ENCODE measurements at regions not wholly inside any gene's neighbourhood (a gene's known extent, or its start where the extent isn't known, plus 50 kb on each side); places are given as distances from the start of the nearest gene placed in this dataset.

DNA sequence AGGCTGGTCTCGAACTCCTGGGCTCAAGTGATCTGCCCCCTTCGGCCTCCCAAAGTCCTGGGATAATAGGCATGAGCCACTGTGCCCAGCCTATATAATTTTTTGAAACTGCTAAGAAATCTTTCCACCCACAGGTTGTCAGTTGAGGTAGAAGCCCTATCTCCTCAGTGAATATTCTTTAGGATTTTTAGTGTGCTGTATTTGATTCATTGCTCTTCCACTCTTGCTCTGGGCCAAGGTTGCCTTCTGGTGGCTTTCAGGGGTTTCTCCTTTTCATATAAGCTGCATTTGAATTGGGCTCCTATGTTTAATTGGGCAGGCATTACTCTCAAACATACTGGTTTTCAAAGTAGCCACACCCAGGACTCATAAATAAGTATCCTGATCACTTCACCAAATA is 931.2 kb downstream of the GATA3 start:
- H3K36me3 Mint-ChIP-seq (ENCODE audit: low read depth), result no peaks in the 10 kb centered on the region
- no peak overlapping the region for H3K27ac Mint-ChIP-seq

DNA sequence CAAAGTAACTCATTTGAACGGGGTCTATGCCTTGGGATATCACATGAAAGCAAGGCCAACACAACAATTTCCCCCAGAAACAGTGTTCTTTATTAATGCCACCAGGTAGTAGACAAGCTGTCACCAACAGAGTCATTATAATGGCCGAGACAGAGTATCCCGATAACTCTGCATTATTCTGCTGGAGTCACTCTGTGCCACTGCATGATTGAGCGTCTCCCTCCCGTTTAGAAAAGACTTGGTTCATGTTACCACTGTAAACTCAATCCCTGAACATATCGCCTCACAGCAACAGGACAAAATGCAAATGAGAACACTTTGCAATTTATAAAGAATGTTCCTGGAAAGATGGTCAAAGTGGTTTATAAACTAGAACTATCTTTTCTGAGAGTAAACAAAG is 932.5 kb downstream of the GATA3 start:
- no peak overlapping the region for H3K27ac Mint-ChIP-seq

More for the DNA sequence above, 931.2 kb downstream of the GATA3 start:
- no peaks in the 10 kb centered on the region for H3K27me3 Mint-ChIP-seq
- no peak overlapping the region for H3K4me3 Mint-ChIP-seq
- no peaks in the 10 kb centered on the region for H3K9me3 Mint-ChIP-seq
- no peaks in the 10 kb centered on the region for H3K4me1 Mint-ChIP-seq (ENCODE audit: low read depth)
- intact Hi-C loops (cut with micrococcal nuclease), result no loop called here

DNA sequence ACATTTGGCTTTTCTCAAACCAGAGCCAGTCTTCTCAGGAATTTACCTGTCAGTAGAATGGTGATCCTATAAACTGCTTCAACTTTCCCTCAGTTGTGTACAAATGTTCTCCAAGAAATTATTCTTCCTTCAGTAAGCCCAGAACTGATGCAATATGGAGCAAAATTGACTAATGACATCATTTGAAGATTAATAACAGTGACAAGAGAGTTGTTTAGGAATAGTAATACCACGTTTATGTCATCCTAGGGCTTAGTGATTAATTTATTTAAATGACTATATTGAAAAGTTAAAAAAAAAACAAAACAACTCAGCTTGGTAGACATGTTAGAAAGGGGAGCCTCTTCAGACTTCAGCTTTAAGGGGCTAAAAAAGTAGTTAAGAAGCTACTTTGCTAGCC is 933.2 kb downstream of the GATA3 start:
- no peaks in the 10 kb centered on the region for H3K36me3 Mint-ChIP-seq (ENCODE audit: low read depth)
- no peaks in the 10 kb centered on the region for H3K27me3 Mint-ChIP-seq
- intact Hi-C loops (cut with micrococcal nuclease), result no loop called here
- H3K4me1 Mint-ChIP-seq (ENCODE audit: low read depth), result no peaks in the 10 kb centered on the region
- H3K4me3 Mint-ChIP-seq, result no peak overlapping the region
- no peaks in the 10 kb centered on the region for H3K9me3 Mint-ChIP-seq
- H3K27ac Mint-ChIP-seq, result no peak overlapping the region

More for the DNA sequence above, 932.5 kb downstream of the GATA3 start:
- Mint-ChIP-seq H3K9me3 (no peaks in the 10 kb centered on the region), H3K4me1 (ENCODE audit: low read depth) (no peaks in the 10 kb centered on the region), H3K36me3 (ENCODE audit: low read depth) (no peaks in the 10 kb centered on the region), H3K4me3 (no peak overlapping the region), H3K27me3 (no peaks in the 10 kb centered on the region)
- intact Hi-C loops (cut with micrococcal nuclease), result no loop called here

DNA sequence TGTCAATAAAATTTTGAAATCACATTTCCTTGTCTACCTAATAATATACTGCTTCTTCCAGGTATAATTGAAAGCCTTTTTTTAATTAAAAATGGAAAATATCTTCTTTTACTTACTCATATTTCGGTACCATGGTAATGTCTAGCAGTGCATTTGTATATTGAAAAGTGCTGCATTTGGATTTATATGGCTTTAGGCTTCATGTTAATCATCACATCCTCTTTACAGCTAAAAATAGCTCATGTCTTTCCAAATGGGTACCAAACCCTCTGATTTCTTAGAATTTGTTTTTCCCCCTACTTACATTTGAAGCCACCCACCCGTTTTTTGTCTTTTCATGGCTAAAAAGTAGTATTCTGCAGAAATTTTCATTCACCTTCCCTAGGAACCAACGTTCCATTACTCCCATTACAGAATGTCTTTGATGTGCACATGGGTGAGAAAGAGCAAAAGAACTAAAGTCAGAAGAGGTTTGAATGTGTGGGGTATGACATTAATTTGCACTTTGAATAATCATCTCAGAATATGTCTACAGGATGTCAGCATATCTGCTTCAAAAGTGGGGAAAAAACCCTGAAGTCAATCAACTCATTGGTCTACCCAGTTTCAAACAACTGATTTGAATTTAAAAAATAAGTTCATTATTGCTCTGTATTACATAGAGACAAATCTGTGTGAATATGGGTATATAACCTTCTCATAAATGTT is 935.9 kb downstream of the GATA3 start:
- Mint-ChIP-seq H3K4me1 (ENCODE audit: low read depth) (no peaks in the 10 kb centered on the region), H3K27me3 (no peaks in the 10 kb centered on the region), H3K9me3 (peaks cover 6% of the 10 kb centered on the region), H3K4me3 (no peak overlapping the region), H3K27ac (no peak overlapping the region), H3K36me3 (ENCODE audit: low read depth) (no peaks in the 10 kb centered on the region)
- intact Hi-C loops (cut with micrococcal nuclease), result no loop called here

DNA sequence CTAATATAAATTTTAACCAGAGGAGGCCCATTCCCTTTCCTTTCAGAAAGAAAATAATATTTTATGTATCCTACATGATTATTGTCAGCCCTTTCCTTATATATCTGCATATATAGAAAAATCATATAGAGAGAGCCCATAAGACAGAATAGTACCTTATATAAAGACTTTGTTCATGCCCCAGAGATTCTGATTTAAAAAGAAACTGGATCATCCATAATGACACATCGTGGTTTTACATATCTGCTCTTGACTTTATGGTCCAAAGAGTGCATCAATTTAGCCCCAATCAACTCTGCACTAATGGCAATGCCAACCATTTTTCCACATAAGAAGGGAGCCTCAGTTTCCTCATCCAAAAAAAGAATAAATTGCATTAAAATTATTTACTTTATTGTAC is 937.5 kb downstream of the GATA3 start:
- intact Hi-C loops (cut with micrococcal nuclease), result no loop called here
- no peak overlapping the region for H3K4me3 Mint-ChIP-seq
- no peak overlapping the region for H3K27ac Mint-ChIP-seq
- no peaks in the 10 kb centered on the region for H3K27me3 Mint-ChIP-seq
- H3K9me3 Mint-ChIP-seq, result peaks cover 6% of the 10 kb centered on the region
- H3K36me3 Mint-ChIP-seq (ENCODE audit: low read depth), result no peaks in the 10 kb centered on the region
- H3K4me1 Mint-ChIP-seq (ENCODE audit: low read depth), result no peaks in the 10 kb centered on the region

DNA sequence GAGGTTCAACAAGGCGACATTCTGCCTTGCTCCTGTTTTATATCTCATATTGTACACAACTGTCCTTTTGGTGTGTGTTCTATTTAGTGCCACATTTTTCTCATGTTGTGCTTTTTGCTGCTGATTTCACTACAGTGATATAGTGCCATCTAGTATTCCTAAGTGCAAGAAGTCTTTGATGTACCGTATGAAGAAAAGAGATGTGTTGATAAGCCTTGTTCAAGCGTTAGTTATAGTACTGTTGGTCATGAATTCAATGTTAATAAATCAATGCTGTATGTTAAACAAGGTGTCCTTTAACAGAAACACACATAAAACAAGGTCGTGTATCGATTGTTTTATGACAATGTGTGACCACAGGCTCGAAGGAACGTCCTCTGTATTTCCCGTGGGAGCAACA is 939.4 kb downstream of the GATA3 start:
- Mint-ChIP-seq H3K4me3 (no peak overlapping the region), H3K4me1 (ENCODE audit: low read depth) (no peaks in the 10 kb centered on the region), H3K27ac (no peak overlapping the region), H3K27me3 (no peaks in the 10 kb centered on the region), H3K9me3 (peaks cover 6% of the 10 kb centered on the region), H3K36me3 (ENCODE audit: low read depth) (no peaks in the 10 kb centered on the region)
- intact Hi-C loops (cut with micrococcal nuclease), result no loop called here

DNA sequence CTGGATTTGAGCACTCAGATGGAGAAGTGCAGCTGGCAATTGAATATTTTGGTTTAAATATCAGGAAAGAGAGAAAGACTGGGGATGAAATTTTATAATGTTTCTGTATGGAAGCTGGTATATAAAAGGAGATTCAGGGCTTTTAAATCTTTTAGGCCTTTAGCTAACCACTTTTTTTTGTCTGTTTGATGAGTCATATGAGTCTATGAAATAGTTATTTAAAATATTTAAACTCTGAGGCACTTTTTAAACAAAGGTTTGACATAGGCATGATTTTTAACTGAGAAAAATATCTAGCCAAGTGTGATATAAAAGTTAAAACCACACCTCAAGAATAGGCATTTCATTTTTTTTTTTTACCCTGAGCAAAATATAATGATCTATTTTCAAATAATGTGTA is 944.3 kb downstream of the GATA3 start:
- Mint-ChIP-seq H3K27me3 (no peaks in the 10 kb centered on the region), H3K9me3 (peaks cover 6% of the 10 kb centered on the region), H3K4me3 (no peak overlapping the region), H3K36me3 (ENCODE audit: low read depth) (no peaks in the 10 kb centered on the region), H3K27ac (no peak overlapping the region), H3K4me1 (ENCODE audit: low read depth) (no peaks in the 10 kb centered on the region)
- intact Hi-C loops (cut with micrococcal nuclease), result no loop called here

DNA sequence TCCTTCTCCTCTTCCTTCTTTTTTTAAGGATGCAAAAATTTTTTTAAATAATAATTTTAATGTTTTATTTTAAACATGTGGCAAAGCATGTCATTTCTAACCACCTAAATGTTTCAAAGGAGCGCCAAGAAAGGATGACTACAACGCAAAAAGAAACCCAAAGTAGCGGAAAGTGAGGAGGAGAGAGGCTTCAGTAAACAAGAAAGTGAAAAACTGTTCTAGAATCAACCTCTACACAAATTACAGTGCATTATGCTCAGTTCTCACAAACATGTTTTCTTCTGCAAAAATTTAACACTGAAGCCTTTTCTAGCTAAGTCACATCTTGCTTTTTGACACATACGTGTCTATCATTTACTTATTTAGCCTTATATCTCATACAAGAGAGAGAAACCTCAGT is 948.6 kb downstream of the GATA3 start:
- no peaks in the 10 kb centered on the region for H3K9me3 Mint-ChIP-seq
- intact Hi-C loops (cut with micrococcal nuclease), result no loop called here
- no peak overlapping the region for H3K27ac Mint-ChIP-seq
- peaks cover 7% of the 10 kb centered on the region for H3K4me1 Mint-ChIP-seq (ENCODE audit: low read depth)
- H3K27me3 Mint-ChIP-seq, result no peaks in the 10 kb centered on the region
- no peaks in the 10 kb centered on the region for H3K36me3 Mint-ChIP-seq (ENCODE audit: low read depth)
- H3K4me3 Mint-ChIP-seq, result no peak overlapping the region

DNA sequence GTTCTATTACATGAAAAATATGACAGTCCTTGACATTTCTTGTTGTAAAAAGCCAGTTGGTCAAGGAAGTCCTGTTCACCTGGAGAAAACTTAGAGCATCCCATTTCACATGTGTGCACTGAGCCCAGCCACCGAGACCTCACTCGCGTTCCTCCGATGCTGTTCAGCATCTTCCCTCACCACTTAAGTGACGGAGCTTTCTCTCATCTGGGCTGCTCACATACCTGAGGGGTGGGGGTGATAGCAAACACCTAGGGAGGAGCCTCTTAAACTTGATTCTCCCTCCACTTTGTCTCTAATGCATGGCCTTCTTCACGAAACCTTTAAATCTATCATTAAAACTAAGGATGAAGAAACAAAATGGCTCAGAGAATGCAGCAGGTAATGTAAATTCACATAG is 950.2 kb downstream of the GATA3 start:
- Mint-ChIP-seq H3K9me3 (no peaks in the 10 kb centered on the region), H3K36me3 (ENCODE audit: low read depth) (no peaks in the 10 kb centered on the region), H3K4me3 (no peak overlapping the region), H3K27ac (no peak overlapping the region), H3K4me1 (ENCODE audit: low read depth) (peaks cover 7% of the 10 kb centered on the region), H3K27me3 (no peaks in the 10 kb centered on the region)
- intact Hi-C loops (cut with micrococcal nuclease), result no loop called here

DNA sequence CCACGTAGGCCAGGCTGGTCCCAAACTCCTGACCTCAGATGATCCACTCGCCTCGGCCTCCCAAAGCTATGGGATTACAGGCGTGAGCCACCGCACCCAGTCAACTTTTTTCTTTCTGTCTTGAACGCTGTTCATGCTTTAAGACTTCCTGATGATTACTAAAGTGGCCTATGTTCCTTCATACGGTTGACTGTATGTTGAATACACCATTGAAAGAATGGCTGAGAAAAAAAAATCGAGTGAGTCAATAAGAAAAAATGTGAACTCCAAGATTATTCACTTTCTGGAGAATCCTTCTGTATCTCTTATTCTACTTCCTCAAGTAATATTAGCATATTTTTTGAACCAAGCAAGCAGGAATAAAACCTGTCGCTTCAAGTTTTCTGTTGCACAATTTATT is 955.0 kb downstream of the GATA3 start:
- intact Hi-C loops (cut with micrococcal nuclease), result no loop called here
- Mint-ChIP-seq H3K9me3 (no peaks in the 10 kb centered on the region), H3K36me3 (ENCODE audit: low read depth) (no peaks in the 10 kb centered on the region), H3K27ac (no peak overlapping the region), H3K27me3 (no peaks in the 10 kb centered on the region), H3K4me3 (no peak overlapping the region), H3K4me1 (ENCODE audit: low read depth) (peaks cover 7% of the 10 kb centered on the region)

DNA sequence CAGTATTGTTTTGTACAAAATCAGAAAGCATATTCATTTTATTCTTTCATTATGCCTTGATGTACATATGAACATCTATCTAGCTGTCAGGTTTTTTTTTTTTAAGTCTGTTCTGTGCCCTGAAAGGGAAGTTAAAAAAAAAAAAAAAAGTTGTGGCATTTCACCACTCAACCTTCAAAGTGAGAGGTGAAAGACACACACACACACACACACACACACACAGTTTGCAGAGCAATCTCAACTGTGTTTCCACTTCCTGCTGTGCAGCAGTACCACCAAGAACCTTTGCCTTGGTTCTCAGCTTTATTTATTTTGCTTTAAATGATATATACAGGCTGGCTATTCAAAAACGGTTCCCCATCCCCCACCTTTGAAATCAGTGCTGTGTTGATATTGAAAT is 955.6 kb downstream of the GATA3 start:
- intact Hi-C loops (cut with micrococcal nuclease), result no loop called here
- Mint-ChIP-seq H3K27ac (no peak overlapping the region), H3K9me3 (no peaks in the 10 kb centered on the region), H3K4me3 (no peak overlapping the region), H3K27me3 (no peaks in the 10 kb centered on the region), H3K36me3 (ENCODE audit: low read depth) (no peaks in the 10 kb centered on the region), H3K4me1 (ENCODE audit: low read depth) (peaks cover 6% of the 10 kb centered on the region)

DNA sequence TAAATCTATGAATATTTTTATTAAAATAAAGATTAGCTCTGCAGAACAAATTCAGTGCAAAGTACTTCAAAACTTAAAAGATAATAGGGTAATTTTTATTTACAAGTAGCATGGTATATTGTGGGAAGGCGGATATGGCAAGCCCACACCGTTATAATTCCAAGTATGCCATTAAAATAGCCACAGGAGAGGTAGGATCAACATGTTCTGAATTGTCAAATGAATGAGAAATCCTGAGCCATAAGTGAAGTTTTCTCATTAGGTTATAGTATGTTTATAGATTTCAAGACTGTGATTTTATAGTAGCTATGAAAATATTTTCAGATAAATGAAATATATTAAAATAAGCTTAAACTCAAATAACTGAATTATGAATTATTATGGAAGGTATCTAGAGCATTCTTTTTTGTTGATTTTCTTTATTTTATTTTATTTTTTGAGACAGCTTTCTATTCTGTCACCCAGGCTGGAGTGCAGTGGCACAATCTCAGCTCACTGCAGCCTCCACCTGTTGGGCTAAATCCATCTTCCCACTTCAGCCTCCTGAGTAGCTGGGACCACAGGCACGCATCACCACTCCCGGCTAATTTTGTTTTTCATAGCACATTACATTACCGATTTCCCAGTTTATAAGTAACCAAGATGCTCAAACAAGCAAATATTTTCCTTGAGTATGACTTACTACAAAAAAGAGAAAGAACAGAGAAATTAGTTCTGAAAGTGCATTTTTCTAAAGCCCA is 956.6 kb downstream of the GATA3 start:
- no peaks in the 10 kb centered on the region for H3K4me1 Mint-ChIP-seq (ENCODE audit: low read depth)
- H3K27me3 Mint-ChIP-seq, result no peaks in the 10 kb centered on the region
- no peak overlapping the region for H3K4me3 Mint-ChIP-seq
- no peaks in the 10 kb centered on the region for H3K36me3 Mint-ChIP-seq (ENCODE audit: low read depth)
- no peaks in the 10 kb centered on the region for H3K9me3 Mint-ChIP-seq
- no peak overlapping the region for H3K27ac Mint-ChIP-seq
- intact Hi-C loops (cut with micrococcal nuclease), result no loop called here

DNA sequence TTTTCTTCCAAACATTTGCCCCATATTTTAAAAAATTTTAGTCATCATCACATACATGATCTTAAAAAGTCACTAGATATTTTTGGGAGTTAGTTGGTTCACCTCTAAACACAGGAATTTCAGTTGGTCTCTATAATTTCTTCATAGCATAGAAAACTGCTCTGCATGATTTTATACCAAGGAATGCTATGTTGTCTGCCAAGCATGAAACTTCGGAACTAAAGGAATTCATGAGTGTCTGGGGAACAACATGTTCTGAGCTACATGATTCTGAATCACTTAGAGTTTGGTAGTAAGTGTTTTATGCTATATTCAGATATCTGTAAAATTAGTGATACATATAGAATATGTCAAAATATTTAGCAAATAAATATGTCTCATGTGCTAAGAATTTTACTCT is 957.8 kb downstream of the GATA3 start:
- Mint-ChIP-seq H3K9me3 (no peaks in the 10 kb centered on the region), H3K4me3 (no peak overlapping the region), H3K4me1 (ENCODE audit: low read depth) (no peaks in the 10 kb centered on the region), H3K27ac (no peak overlapping the region), H3K36me3 (ENCODE audit: low read depth) (no peaks in the 10 kb centered on the region), H3K27me3 (no peaks in the 10 kb centered on the region)
- intact Hi-C loops (cut with micrococcal nuclease), result no loop called here

DNA sequence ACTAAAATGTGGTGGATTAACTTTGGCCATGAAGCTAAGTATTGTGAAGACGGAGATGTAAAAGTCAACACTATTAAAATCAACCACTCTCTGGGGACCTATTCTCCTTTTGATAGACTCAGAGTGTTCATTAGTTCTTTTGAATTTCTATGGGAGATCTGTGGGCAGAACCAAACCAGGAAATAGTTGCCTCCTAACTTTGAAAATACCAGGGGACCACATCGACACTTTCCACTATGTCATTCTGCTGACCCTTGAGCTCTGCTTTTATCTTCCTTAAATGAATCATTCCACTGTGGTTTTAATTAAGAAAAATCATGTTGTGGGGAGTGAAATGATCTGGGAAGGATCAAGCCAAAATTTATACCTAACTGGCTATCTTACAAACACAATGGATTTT is 960.5 kb downstream of the GATA3 start:
- no peaks in the 10 kb centered on the region for H3K27me3 Mint-ChIP-seq
- no peaks in the 10 kb centered on the region for H3K36me3 Mint-ChIP-seq (ENCODE audit: low read depth)
- H3K4me1 Mint-ChIP-seq (ENCODE audit: low read depth), result no peaks in the 10 kb centered on the region
- H3K9me3 Mint-ChIP-seq, result no peaks in the 10 kb centered on the region
- H3K27ac Mint-ChIP-seq, result no peak overlapping the region
- intact Hi-C loops (cut with micrococcal nuclease), result no loop called here
- H3K4me3 Mint-ChIP-seq, result no peak overlapping the region

DNA sequence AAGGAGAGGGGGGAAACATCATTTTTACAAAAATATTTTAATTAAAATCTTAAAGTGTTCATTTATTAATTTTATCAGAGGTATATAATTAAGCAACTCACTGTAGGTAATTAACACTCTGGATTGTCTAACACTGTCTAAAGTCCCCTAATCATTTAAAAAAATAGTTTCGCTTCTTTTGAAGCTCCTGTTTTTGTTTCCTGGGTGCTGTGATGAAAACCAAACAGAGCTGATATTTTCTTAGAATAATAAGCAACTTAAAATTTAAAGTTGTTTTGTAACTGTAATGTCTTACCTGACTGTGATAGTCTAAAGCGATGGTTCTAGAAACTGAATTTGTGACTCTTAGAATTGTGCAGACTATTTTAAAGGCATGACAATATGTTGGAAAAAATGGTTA is 961.0 kb downstream of the GATA3 start:
- no peaks in the 10 kb centered on the region for H3K36me3 Mint-ChIP-seq (ENCODE audit: low read depth)
- H3K9me3 Mint-ChIP-seq, result no peaks in the 10 kb centered on the region
- no peak overlapping the region for H3K4me3 Mint-ChIP-seq
- no peak overlapping the region for H3K27ac Mint-ChIP-seq
- H3K4me1 Mint-ChIP-seq (ENCODE audit: low read depth), result no peaks in the 10 kb centered on the region
- intact Hi-C loops (cut with micrococcal nuclease), result no loop called here
- H3K27me3 Mint-ChIP-seq, result no peaks in the 10 kb centered on the region

Data from dendritic cell treated with granulocyte-macrophage colony-stimulating factor and Interleukin-4, amounts not matched to agents 40 ng/mL and 50 ng/mL, for 4 days (primary cell).